H1 (cell line): ENCODE measurements at regions not wholly inside any gene's neighbourhood (a gene's known extent, or its start where the extent isn't known, plus 50 kb on each side); places are given as distances from the start of the nearest gene placed in this dataset.

Experiments
- BRCA1 ChIP-seq: IDR thresholded peaks from 2 replicates; pipeline ENCODE4 v1.6.1; 2012; ENCODE audit warnings: low read depth, low read length, improper control_type of control experiment
- POU5F1 ChIP-seq: IDR thresholded peaks from 2 replicates; pipeline ENCODE4 v1.6.1; 2011; ENCODE audit warnings: low read depth, mild to moderate bottlenecking, low read length, moderate library complexity
- TF ChIP-seq, protein P1 (sequence below): IDR thresholded peaks from 2 replicates; pipeline ENCODE4 v1.6.1; 2012; ENCODE audit warnings: low read length, inconsistent platforms

GRCh38 chr2:212596276-212596675 lies 57.7 kb upstream of the ERBB4 start (continued):
- TF ChIP-seq, protein P1, sequence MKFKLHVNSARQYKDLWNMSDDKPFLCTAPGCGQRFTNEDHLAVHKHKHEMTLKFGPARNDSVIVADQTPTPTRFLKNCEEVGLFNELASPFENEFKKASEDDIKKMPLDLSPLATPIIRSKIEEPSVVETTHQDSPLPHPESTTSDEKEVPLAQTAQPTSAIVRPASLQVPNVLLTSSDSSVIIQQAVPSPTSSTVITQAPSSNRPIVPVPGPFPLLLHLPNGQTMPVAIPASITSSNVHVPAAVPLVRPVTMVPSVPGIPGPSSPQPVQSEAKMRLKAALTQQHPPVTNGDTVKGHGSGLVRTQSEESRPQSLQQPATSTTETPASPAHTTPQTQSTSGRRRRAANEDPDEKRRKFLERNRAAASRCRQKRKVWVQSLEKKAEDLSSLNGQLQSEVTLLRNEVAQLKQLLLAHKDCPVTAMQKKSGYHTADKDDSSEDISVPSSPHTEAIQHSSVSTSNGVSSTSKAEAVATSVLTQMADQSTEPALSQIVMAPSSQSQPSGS, result no peak
- no peak for TF ChIP-seq POU5F1
- no peak for TF ChIP-seq BRCA1
- TF ChIP-seq, all 59 proteins: peak for 0
